ENCODE measurements at regions not wholly inside any gene's neighbourhood (a gene's known extent, or its start where the extent isn't known, plus 50 kb on each side); places are given as distances from the start of the nearest gene placed in this dataset.

GRCh38 chr12:32993404-32993803 lies 96.8 kb upstream of the PKP2 start:
- TF ChIP-seq CTCF (IDR thresholded peaks at IDR 0.05) (no peak), POLR2A (IDR thresholded peaks at IDR 0.05) (no peak)
